ENCODE measurements at regions not wholly inside any gene's neighbourhood (a gene's known extent, or its start where the extent isn't known, plus 50 kb on each side); places are given as distances from the start of the nearest gene placed in this dataset.

GRCh38 chrX:46367491-46367890, 177.7 kb downstream of the ZNF674 start:
- TF ChIP-seq ZNF302 (CRISPR knock-in tag; IDR thresholded peaks at IDR 0.05): no peak
- TF ChIP-seq MAFK (IDR thresholded peaks at IDR 0.05; ENCODE audit: partially characterized antibody): no peak
- no peak for TF ChIP-seq NPAS2 (CRISPR knock-in tag; IDR thresholded peaks at IDR 0.05; ENCODE audit: borderline replicate concordance)
- no peak for TF ChIP-seq HMGXB4 (CRISPR knock-in tag; IDR thresholded peaks at IDR 0.05; ENCODE audit: borderline replicate concordance)
- peak; percentile 61 to 76; a peak in 3 of 4 replicates for TF ChIP-seq CEBPB (IDR thresholded peaks at IDR 0.05)
- TF ChIP-seq PBX3 (IDR thresholded peaks at IDR 0.05): no peak
- Histone ChIP-seq H3K4me1 (peaks cover 14% of the 10 kb centered on the region; the same call in 2 of the 3 replicates), H3K4me3 (no peak overlapping the region), H3K4me2 (no peak overlapping the region), H3K27ac (peak overlapping the region in 1 of 2 experiments; percentile 65; a peak in 3 of 6 replicates), H3K9me3 (peaks cover 4% of the 10 kb centered on the region; the same call in 1 of the 3 replicates)
- ATAC-seq: no peak
- ChIA-PET CTCF (interaction anchor here (2.6 kb wide), 1 partner anchor 9 kb away, joined by 11 read pairs; no protein-coding TSS in a partner anchor), POLR2A (no interaction called here)
- DNase-seq (ENCODE audit: low read depth in 1 of 2, low spot score in 1 of 2): no peak
- 89% methylated on average over 2 of the region's 2 CpGs for WGBS (ENCODE audit: missing lambda C conversion rate)
- peak; percentile 46 for FAIRE-seq

GRCh38 chrX:46366381-46367207, 178.6 kb downstream of the ZNF674 start:
- DNase-seq (ENCODE audit: low read depth in 1 of 2, low spot score in 1 of 2) (no peak), FAIRE-seq (peak; percentile 84), ATAC-seq (no peak)
- Histone ChIP-seq H3K27ac (peak overlapping the region in 1 of 2 experiments; percentile 65; a peak in 3 of 6 replicates), H3K4me3 (no peak overlapping the region), H3K4me1 (peaks cover 14% of the 10 kb centered on the region; the same call in 2 of the 3 replicates), H3K9me3 (peaks cover 4% of the 10 kb centered on the region; the same call in 1 of the 3 replicates), H3K4me2 (no peak overlapping the region)
- 91% methylated on average over 2 of the region's 2 CpGs for whole genome bisulfite sequencing (ENCODE audit: missing lambda C conversion rate)
- ChIA-PET CTCF (interaction anchor here (2.6 kb wide), 1 partner anchor 9 kb away, joined by 11 read pairs; no protein-coding TSS in a partner anchor), POLR2A (no interaction called here)
- TF ChIP-seq HOXB13 (CRISPR knock-in tag; IDR thresholded peaks at IDR 0.05; ENCODE audit: low read depth) (peak; percentile 60; the same call in 1 of the 2 replicates), PBX3 (IDR thresholded peaks at IDR 0.05) (no peak), TFCP2L1 (CRISPR knock-in tag; IDR thresholded peaks at IDR 0.05) (no peak), SREBF2 (IDR thresholded peaks at IDR 0.05) (no peak), ZSCAN20 (CRISPR knock-in tag; IDR thresholded peaks at IDR 0.05) (no peak)

GRCh38 chrX:46354481-46354880, 190.7 kb downstream of the ZNF674 start:
- FAIRE-seq (peak; percentile 72), ATAC-seq (no peak), DNase-seq (ENCODE audit: low read depth in 1 of 2, low spot score in 1 of 2) (no peak)
- no peak overlapping the region for H3K4me2 ChIP-seq
- TF ChIP-seq NPAS2 (CRISPR knock-in tag; IDR thresholded peaks at IDR 0.05; ENCODE audit: borderline replicate concordance) (no peak), ZC3H11A (IDR thresholded peaks at IDR 0.05) (no peak), ATOH8 (CRISPR knock-in tag; IDR thresholded peaks at IDR 0.05; ENCODE audit: low read depth) (no peak), TP53 (CRISPR knock-in tag; IDR thresholded peaks at IDR 0.05) (no peak), JUNB (IDR thresholded peaks at IDR 0.05) (no peak), HDAC2 (IDR thresholded peaks at IDR 0.05) (no peak), NR3C1 (IDR thresholded peaks at IDR 0.05) (no peak), ZFP36 (IDR thresholded peaks at IDR 0.05; ENCODE audit: borderline replicate concordance, partially characterized antibody) (no peak), POLR2A (IDR thresholded peaks at IDR 0.05; ENCODE audit: low read length) (no peak), SREBF2 (IDR thresholded peaks at IDR 0.05) (no peak), E2F6 (IDR thresholded peaks at IDR 0.05; ENCODE audit: borderline replicate concordance, low read depth) (no peak), CTCF (IDR thresholded peaks at IDR 0.05) (no peak), CBX8 (IDR thresholded peaks at IDR 0.05) (no peak), FOSL2 (IDR thresholded peaks at IDR 0.05) (no peak), FOSL2 (CRISPR knock-in tag; IDR thresholded peaks at IDR 0.05) (no peak), KDM5A (IDR thresholded peaks at IDR 0.05) (no peak), CBX2 (IDR thresholded peaks at IDR 0.05; ENCODE audit: borderline replicate concordance, low read depth) (no peak)
- H3K4me3 ChIP-seq: no peak overlapping the region
- CTCF ChIA-PET: no interaction called here
- no peaks in the 10 kb centered on the region for H3K4me1 ChIP-seq
- H3K9me3 ChIP-seq: peaks cover 8% of the 10 kb centered on the region; the same call in 2 of the 3 replicates
- POLR2A ChIA-PET: no interaction called here
- no peak overlapping the region for H3K27ac ChIP-seq
- WGBS (ENCODE audit: missing lambda C conversion rate): 76% methylated on average over 1 of the region's 1 CpG
